ENCODE measurements at regions not wholly inside any gene's neighbourhood (a gene's known extent, or its start where the extent isn't known, plus 50 kb on each side); places are given as distances from the start of the nearest gene placed in this dataset.

DNA sequence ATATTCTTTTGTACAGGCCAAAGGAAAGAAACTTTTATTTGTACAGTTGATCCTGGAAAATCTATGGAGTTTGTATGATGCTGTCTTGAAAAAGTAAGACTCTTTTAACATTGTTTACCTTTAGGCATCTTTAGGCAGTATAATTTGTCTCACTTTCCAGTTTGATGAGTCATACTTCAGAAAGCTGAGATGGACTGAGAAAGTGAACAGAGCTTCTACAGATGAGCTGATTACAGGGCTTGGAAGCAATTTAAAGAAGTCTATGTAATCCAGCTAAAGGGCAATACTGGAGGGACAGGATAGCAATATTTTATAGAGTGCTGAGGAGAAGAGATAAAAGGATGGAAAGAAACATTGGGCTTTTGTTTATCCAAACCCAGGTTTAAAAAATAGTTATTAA, 123.5 kb upstream of the GOLGA6L4 start:
- TF ChIP-seq, protein P1, sequence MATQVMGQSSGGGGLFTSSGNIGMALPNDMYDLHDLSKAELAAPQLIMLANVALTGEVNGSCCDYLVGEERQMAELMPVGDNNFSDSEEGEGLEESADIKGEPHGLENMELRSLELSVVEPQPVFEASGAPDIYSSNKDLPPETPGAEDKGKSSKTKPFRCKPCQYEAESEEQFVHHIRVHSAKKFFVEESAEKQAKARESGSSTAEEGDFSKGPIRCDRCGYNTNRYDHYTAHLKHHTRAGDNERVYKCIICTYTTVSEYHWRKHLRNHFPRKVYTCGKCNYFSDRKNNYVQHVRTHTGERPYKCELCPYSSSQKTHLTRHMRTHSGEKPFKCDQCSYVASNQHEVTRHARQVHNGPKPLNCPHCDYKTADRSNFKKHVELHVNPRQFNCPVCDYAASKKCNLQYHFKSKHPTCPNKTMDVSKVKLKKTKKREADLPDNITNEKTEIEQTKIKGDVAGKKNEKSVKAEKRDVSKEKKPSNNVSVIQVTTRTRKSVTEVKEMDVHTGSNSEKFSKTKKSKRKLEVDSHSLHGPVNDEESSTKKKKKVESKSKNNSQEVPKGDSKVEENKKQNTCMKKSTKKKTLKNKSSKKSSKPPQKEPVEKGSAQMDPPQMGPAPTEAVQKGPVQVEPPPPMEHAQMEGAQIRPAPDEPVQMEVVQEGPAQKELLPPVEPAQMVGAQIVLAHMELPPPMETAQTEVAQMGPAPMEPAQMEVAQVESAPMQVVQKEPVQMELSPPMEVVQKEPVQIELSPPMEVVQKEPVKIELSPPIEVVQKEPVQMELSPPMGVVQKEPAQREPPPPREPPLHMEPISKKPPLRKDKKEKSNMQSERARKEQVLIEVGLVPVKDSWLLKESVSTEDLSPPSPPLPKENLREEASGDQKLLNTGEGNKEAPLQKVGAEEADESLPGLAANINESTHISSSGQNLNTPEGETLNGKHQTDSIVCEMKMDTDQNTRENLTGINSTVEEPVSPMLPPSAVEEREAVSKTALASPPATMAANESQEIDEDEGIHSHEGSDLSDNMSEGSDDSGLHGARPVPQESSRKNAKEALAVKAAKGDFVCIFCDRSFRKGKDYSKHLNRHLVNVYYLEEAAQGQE (IDR thresholded peaks at IDR 0.05; ENCODE audit: insufficient read depth in 1 of 2, low read depth in 2 of 2, low read length in 2 of 2): no peak

DNA sequence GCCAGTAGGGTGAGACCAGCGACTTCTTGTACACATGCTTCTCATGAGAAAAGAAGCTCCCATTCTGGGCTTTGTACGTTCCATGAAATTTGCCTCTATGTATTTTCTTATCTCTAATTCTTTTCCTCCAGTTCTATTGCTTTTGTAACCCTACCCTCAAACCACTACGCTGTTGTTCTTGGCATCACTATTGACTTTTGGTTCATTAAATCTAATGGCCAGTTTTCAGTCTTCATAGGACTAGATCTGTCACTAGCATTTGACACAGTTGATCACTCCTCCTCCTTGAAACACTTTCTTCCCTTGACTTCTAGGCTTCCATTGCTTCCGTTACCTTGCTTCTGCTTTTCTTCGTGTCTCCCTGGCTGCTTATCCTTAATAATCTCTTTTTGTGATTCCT, 121.7 kb upstream of the GOLGA6L4 start:
- no peak for TF ChIP-seq FOXP2 (optimal IDR thresholded peaks at IDR 0.05; ENCODE audit: borderline replicate concordance, extremely low read depth, extremely low read length, insufficient read depth)
- TF ChIP-seq SIN3A (IDR thresholded peaks at IDR 0.05; ENCODE audit: borderline replicate concordance, insufficient read depth, low read length): no peak
- TF ChIP-seq, protein P1 (IDR thresholded peaks at IDR 0.05; ENCODE audit: insufficient read depth in 1 of 2, low read depth in 2 of 2, low read length in 2 of 2): no peak
- no peak for TF ChIP-seq POLR2AphosphoS5 (IDR thresholded peaks at IDR 0.05; ENCODE audit: low read depth, low read length)
- TF ChIP-seq TAF1 (IDR thresholded peaks at IDR 0.05; ENCODE audit: borderline replicate concordance, insufficient read depth, low read length): no peak

DNA sequence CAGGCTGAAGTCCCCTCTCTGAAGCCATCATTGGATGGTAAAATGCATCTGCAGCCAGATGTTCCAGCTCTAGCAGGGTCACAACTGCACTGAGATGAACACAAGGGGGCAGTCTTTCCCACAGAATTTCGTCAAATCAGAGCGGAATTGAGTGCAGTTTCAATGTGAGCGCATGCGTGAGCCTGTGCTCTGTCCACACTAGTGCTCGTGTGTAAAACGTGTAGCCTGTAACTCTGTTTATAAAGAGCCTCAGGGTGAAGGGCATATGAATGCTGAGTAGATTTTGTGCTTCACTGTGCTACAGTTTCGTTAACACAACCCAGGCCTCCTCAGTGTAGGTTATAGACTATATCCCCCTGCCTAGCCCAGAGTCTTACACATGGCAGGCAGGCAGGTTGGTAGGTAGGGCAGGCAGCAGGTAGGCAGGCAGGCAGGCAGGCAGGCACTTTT, 92.7 kb upstream of the GOLGA6L4 start:
- TF ChIP-seq, protein P1 (IDR thresholded peaks at IDR 0.05; ENCODE audit: insufficient read depth in 1 of 2, low read depth in 2 of 2, low read length in 2 of 2): 0 out of 4 replicates have a peak, but pooled peaks of 1 of the 2 experiments have one; percentile 22
- no peak for TF ChIP-seq POLR2AphosphoS5 (IDR thresholded peaks at IDR 0.05; ENCODE audit: low read depth, low read length)

DNA sequence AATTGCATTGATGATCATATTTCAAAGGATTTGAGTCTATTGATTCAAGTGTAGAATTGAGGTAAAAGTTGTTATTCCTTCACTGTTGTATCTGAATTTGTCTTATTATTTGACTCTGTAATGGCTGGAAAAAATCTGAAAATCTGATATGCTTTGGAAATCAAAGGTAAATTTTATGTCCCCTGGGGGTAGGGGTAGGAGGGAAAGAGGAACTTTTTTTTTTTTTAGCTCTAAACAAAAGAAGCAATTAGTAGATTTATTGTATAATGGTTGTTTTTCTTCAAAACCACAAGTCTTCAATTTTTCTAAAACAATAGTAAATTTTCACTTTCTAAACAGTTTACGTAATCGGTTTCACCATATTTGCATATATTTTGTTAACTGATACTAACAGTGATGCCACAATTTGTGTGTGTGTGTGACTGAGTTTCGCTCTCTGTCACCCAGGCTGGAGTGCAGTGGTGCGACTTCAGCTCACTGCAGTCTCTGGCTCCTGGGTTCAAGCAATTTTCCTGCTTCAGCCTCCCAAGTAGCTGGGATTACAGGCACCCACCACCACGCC, 91.7 kb upstream of the GOLGA6L4 start:
- TF ChIP-seq TAF1 (IDR thresholded peaks at IDR 0.05; ENCODE audit: borderline replicate concordance, insufficient read depth, low read length): no peak
- TF ChIP-seq FOXP2 (optimal IDR thresholded peaks at IDR 0.05; ENCODE audit: borderline replicate concordance, extremely low read depth, extremely low read length, insufficient read depth): no peak
- TF ChIP-seq, protein P1 (IDR thresholded peaks at IDR 0.05; ENCODE audit: insufficient read depth in 1 of 2, low read depth in 2 of 2, low read length in 2 of 2): no peak
- no peak for TF ChIP-seq SIN3A (IDR thresholded peaks at IDR 0.05; ENCODE audit: borderline replicate concordance, insufficient read depth, low read length)
- TF ChIP-seq POLR2AphosphoS5 (IDR thresholded peaks at IDR 0.05; ENCODE audit: low read depth, low read length): no peak

DNA sequence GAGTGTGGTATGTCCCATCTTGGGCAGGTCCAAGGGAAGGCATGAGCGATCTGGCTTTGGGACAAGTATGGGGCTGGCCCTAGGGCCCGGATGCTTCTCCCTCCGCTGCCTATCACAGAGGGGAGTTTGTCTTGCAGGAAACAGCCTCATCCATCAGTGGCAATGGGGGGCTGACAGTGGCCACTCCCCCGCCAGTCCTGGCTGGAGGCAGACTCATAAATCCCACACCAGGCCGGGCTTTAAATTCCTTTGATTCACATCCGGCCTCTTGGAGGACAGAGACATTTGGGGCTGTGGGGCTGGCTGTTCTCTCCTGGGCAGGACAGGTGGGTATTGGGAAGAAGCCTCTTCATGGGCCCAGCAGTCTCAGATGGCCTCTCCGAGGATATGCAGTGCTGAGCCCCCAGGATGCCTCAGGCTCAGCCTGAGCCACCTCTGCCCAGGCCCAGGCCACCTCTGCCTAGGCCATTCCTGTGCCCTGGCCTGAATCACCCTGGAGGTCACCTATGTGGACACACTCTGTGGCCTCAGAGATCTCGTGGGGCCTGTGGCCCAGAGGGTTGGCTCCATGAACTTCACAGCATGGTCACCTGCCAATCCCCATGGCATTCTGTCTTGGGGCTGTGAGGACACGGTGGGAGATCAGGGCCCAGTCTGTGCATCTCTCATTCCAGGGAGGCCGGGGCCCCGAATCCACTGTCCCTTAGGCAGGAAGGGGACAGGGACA, 84.2 kb upstream of the GOLGA6L4 start:
- TF ChIP-seq SIN3A (IDR thresholded peaks at IDR 0.05; ENCODE audit: borderline replicate concordance, insufficient read depth, low read length) (no peak), TAF1 (IDR thresholded peaks at IDR 0.05; ENCODE audit: borderline replicate concordance, insufficient read depth, low read length) (no peak), FOXP2 (optimal IDR thresholded peaks at IDR 0.05; ENCODE audit: borderline replicate concordance, extremely low read depth, extremely low read length, insufficient read depth) (no peak), POLR2AphosphoS5 (IDR thresholded peaks at IDR 0.05; ENCODE audit: low read depth, low read length) (no peak)
- TF ChIP-seq, protein P1 (IDR thresholded peaks at IDR 0.05; ENCODE audit: insufficient read depth in 1 of 2, low read depth in 2 of 2, low read length in 2 of 2): no peak
